Esophagus squamous epithelium (tissue), 4 donors: ENCODE measurements at regions not wholly inside any gene's neighbourhood (a gene's known extent, or its start where the extent isn't known, plus 50 kb on each side); places are given as distances from the start of the nearest gene placed in this dataset.

Source experiments
- POLR2A ChIP-seq, 4 donors: fragments of 450-650 bp; IDR thresholded peaks; one replicate each; pipeline ENCODE4 v1.6.1; 2017; ENCODE audit warnings: antibody characterized with exemption in 4 of 4, mild to moderate bottlenecking in 4 of 4, moderate library complexity in 3 of 4
- TF ChIP-seq, protein P1 (sequence below), 6 experiments: fragments of 450-650 bp in 4 of 6; fragments of 200-600 bp in 2 of 6; sonication (generic) in 2 of 6; IDR thresholded peaks; one replicate each; pipeline ENCODE4 v1.5.1; 2016 to 2019; ENCODE audit warnings: antibody characterized with exemption in 6 of 6, mild to moderate bottlenecking in 4 of 6, moderate library complexity in 4 of 6

DNA sequence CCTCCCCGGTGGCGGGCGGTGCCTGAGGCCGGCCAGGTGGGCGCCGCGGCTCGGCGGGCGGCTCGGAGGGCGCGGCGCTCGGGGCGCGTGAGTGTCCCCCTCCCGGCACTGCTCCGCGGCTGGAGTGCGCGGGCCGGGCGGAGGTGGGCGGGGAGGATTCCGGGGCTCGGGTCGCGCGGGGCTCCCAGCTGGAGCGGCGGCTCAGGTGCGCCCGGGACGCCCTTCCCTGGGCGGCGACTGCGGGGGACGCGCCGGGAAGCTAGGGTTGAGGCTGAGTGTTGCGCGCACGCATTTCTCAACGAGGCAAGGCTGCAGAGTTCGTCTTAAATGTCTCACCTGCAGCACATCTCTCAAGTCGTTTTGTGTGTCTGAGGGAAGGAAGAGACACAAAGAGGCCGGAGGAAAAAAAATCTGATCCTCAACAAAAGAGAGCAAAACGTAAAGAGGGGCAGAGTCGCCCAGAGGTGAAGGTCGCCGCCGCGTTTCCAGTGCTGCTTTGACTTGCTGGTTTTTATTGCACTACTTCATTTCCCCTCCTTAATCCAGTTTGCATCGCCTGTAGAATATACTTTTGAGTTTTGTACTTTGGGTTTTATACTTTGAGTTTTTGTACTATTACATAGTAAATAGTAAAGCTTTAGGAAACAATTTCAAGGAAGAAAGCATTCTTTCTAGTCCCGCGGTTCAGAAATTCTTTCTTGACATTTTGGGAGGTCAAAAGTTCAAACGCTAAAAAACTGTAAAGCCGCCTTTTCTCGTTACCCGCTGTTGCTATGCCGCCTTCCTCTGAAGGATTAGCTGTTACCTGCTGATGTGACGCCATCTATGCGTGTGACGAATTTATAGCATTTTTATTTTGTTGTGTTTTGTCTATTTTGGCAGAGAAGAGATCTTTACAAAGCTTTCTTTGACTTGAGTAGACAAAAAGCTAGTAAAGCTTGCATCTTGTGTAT is 106.5 kb upstream of the STOX2 start:
- TF ChIP-seq, protein P1, sequence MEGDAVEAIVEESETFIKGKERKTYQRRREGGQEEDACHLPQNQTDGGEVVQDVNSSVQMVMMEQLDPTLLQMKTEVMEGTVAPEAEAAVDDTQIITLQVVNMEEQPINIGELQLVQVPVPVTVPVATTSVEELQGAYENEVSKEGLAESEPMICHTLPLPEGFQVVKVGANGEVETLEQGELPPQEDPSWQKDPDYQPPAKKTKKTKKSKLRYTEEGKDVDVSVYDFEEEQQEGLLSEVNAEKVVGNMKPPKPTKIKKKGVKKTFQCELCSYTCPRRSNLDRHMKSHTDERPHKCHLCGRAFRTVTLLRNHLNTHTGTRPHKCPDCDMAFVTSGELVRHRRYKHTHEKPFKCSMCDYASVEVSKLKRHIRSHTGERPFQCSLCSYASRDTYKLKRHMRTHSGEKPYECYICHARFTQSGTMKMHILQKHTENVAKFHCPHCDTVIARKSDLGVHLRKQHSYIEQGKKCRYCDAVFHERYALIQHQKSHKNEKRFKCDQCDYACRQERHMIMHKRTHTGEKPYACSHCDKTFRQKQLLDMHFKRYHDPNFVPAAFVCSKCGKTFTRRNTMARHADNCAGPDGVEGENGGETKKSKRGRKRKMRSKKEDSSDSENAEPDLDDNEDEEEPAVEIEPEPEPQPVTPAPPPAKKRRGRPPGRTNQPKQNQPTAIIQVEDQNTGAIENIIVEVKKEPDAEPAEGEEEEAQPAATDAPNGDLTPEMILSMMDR (IDR thresholded peaks at IDR 0.05), result no peak
- TF ChIP-seq POLR2A (IDR thresholded peaks at IDR 0.05), result no peak
